GM21717 (cell line): ENCODE measurements at regions not wholly inside any gene's neighbourhood (a gene's known extent, or its start where the extent isn't known, plus 50 kb on each side); places are given as distances from the start of the nearest gene placed in this dataset.

Experiments
- ATAC-seq: cut with Tn5 transposase; IDR thresholded peaks from one replicate; pipeline ENCODE4 v1.9.1; 2021; ENCODE audit warnings: mild to moderate bottlenecking, moderate library complexity; ENCODE audit not compliant: unreplicated experiment

DNA sequence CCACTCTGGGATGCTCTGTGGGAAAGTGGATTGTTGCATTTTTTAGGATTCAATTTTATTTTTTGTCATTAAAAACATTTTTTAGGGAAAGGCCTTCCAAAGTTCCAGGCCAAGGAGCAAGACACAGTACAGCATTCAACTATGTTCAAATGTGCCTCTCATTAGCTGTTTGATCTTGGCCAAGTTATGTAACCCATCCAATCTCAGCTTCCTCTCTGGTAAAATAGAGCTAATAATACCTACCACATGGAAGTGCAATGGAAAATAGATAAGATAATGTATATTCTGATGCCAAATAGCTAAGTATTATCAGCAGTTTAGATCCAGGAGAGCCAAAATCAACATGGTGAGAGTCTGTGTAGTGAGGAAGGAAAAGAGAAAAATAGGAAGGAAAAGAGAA, 220.3 kb upstream of the SESN3 start:
- ATAC-seq, result no peak

DNA sequence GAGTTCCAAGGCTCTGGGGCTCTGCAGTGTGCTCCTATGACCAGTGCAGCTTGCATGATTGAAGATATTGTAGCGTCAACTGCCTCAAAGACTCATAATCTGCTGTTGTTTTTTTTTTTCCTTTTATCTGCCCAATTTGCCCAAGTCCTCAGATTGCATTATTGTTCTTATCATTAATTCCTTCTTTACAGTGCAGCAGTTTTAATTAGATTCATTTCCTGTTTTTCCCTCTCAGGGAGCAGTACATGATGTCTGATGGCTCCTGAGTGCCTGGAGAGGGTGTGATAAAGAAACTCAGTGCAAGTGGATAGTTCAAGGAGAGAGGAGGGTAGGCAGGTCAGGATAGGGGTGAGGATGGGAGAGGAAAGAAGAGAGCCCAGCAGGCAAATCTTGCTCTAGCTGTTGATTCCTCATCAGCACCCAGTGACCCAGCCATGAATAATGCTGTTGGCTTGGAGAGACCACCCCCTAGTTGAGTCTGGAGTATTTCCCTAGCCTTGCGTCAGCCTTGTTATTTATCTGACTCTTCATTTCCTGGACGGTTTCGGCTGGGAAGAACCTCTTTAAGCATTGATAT, 219.6 kb upstream of the SESN3 start:
- no peak for ATAC-seq

DNA sequence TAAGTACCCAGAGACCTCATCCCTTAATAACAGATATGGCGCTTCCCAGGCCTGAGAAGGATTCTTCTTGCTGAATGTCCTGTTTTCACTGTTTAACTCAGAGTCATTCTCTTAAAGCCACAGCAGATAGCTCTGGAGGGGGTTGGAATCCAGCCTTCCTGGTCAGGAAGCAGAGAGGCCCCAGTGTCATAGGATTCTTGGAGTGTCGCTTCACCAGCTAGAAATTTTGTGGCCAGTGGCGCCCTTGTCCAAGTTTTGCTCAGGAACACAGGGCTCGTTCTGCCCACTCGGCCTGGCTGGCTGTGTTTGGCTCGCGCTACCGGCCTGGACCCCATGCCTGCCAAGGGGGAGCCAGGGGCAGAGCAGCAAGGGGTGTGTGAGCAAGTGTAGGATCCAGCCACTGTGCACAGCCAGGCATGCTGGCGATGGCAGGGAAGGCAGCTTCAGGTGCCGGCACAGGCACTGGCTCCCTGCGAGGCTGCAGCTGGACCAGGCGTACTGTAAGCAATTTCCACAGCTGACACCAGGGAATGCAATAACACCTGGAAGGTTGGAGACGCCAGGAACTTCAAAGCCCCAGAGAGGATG, 214.8 kb upstream of the SESN3 start:
- ATAC-seq, result no peak

DNA sequence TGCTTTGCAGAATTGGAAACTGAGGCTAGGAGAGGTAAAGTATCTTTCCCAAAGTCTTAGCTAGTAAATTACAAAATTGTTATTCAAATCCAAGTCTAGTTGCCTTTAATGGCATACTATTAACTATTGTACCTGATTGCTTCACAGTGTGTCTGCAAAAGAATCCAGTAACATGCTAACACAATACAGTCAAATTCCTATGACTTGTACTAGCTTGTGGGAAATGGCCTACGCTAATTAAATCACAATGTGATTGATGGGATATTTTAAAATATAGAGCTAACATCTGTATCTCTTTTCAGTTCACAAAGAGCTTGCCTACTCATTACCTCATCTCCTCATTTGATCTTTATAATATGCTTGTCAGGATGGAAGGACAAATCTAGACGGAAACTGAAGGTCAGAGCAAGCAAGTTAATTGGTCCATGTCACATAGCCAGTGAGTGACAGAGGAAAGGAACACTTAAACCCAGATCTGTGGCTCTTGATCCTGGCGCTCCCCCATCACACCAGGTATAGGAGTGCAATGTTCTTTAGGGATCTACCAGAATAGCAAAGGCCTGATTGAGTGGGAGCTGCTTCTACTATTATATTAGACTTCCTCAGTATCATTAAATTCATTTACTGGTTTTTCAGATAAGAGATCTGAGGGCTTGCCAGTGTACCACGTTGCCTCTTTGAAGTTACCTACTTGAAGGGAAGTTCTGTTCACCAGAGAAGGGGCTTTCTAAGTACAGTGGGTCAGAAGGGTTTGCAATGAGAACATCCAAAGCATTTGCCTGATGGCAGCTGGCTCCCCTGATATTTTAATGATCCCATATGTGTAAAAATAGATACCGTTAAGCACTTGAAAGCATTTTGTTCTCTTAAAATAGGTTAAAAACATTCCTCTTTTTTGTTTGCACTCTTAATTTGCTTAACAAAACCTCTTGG, 213.6 kb upstream of the SESN3 start:
- ATAC-seq, result no peak

GRCh38 chr11:95443386-95443785, 212.4 kb upstream of the SESN3 start:
- peak; percentile 47 for ATAC-seq

DNA sequence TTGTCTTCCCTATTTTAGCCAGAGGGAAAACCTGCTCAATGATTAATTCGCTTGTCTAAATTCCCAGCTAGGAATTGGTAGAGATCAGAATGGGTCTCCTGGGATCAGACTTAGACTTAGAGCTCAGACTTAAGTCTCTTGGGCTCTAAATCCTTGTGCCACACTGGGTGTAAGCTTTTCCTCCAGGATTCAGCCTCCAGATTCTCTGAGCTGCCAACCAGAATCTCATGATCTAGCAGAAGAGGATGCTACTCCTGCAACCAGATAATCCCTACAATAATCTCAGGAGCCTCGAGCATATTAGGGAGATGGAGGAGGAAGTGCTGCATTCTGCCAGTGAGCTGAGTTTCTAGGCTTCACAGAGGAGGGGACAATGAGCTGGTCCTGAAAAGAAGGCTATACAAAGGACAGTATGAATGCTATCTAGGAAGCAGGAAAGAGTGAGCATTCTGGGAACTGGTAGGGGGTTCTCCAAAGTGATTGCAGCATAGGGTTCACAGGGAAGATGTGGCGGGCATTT, 211.6 kb upstream of the SESN3 start:
- no peak for ATAC-seq

DNA sequence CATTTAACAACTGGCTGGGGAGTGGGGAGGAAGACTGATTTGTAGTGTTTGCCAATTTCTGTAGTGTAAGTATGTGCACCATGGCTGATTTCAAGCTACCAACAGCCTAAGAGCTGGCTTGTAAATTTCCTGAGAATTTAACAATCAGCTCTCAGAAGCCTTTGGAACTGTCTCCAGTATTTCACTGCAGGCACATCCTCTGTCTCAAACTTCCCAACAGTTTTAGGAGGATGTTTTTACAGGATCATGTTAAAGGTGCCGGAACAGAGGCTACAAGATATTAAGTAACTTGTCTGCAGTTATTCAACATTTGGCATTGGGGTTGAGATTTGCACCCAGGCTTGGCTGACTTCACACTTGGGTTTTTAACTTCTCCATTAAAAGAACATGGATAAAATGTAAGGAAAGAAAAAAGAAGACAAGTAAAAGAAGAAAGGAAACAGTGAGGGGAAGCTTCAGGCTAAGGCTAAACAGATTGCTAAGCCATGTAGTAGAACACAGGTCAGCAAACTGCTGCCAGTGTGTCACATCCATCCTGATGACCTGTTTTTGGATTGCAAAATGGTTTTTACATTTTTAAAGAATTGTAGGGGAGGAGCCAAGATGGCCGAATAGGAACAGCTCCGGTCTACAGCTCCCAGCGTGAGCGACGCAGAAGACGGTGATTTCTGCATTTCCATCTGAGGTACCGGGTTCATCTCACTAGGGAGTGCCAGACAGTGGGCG, 204.8 kb upstream of the SESN3 start:
- no peak for ATAC-seq

DNA sequence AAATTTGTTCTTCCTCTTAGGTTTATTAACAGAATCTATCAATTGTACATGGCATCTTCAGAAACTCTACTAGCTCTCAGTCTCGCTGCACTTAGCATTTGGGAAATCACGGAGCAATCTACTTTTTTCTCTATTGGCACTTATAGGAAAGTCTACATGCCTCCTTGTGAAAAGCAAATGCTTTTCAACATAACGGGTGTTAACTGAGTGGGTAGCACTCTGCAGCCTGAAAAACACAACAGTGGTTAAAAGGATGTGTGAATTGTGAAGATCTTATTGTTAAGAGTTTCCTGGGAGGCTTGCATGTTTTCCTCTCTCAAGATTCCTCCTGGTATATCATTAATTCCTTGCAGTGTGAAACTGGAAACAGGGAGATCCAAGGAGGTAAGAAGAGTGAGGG, 204.2 kb upstream of the SESN3 start:
- ATAC-seq, result no peak

- no peak for ATAC-seq
Measured at GRCh38 chr11:95434489-95435057, 203.6 kb upstream of the SESN3 start.

GRCh38 chr11:95434009-95434408, 203.0 kb upstream of the SESN3 start:
- ATAC-seq, result no peak

DNA sequence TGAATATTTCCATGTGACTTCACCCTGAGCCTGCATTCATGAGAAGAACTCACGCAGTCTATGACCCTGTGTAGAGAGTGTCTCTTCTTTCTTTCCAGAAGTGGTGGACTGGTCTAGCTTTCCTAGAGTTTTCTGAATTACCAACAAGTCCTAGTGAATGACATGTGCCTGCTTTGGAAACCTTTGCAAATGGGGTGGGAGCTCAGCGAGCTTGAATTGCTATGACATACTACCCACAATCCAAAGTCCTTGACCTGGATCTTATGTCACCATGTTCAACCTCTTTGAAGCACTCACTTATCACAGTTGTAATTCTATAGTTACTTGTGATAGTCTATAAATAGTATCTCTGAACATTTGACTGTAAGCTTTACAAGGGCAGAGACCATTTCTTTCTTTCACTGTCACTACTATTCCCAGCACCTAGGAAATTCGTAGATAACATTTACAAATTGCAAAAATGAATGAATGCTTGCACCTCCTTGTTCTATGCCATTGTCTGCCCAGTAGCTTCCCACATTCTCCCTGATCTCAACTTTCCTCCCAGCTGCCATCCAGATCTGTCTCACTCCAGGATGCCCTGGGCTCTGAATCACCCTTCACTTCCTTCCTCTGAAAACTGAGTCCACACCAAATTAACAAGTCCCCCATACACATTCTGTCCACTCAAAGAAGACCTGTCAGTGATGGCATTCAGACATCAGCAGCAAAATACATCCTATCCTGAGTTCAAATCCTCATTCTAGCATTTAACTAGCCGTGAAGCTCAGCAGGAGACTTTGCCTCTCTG, 201.9 kb upstream of the SESN3 start:
- no peak for ATAC-seq

DNA sequence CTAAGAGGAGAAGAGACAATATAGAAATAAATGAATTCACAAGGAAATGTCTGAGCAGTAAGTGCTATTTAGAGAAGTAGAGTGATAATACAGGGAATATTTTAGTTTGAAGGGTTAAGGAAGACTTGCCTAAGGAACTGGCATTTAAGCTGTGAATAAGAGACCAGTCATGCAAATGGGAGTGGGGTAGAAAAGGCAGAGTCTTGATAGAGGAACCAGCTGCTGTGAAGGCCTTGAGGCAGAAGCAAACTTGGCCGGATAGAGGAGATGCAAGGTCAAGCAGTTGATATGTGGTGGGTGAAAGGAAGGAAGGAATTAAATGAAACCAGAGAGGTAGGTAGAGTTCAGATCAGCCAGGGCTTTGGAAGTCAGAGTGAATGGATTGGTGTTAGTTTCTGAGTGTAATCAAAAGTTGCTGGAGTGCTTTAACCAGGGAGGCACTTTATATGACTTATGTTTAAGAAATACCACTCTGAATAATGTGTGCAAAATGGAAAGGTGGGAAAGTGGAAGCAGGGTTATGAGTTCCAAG, 198.4 kb upstream of the SESN3 start:
- no peak for ATAC-seq

DNA sequence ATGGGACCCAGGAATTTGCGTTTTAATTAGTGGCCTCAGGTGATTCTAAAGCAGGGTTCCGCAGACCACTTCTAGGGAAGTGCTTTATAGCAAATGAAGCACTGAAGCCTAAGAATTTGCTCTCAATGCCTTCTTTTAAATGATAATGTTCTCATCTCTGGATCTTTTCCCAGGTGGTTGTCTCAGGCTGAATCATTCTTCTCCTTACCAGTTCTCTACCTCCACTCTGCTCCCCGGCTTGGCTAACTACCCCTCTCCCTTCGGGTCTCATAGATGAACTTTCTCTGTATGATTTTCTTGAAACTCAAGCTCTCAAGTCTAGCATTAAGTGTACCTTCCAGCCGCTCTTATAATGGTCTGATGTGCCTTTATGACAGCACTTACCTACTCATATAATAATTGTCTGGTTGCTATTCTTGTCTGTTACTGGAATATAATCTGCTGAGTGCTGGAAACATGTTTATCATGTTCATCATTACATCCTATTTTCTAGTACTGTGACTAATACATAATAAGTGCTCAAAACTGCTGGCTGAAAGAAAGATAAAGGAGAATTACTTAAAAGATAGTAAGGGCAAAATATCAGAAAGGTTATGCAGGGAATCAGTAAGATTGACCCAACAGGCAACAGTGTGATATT, 195.9 kb upstream of the SESN3 start:
- ATAC-seq, result no peak

- ATAC-seq, result no peak
Measured at GRCh38 chr11:95419915-95420314, 188.9 kb upstream of the SESN3 start.

DNA sequence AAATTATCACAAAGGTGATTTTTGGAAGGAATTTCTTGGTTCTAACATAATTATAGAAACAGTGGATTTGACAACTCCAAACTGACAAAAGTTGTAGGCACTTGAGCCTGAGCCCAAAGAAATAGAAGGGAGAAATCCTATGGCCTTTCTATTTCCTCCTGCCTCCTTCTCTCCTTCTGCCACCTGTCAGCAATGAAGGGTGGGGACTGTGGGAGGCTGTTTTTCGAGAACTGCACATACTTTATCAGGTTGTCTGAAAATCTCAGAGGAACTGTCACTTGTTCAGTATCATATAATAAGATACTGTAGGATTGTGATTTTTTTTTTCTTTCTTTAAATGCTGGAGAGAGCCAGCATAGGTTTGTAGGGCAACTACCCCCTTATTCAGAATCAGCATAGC, 187.9 kb upstream of the SESN3 start:
- no peak for ATAC-seq

DNA sequence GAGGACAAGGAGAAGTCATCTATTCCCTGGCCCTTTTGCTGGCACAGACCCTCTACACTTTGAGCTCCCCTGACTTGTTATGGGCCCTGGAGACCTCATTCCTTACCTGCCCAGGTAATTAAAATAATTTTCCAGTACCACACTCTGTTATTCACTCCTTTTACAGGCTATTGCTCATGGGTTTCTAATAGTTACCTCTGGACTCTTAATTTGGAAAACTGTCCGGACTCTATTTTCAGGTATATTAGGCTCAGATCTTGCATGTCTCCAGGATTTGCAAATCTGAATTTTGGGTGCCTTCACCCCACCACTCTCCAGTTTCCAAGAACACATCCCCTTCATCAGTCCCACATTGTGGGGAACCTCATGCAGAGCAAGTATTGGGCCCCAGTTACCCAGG, 186.8 kb upstream of the SESN3 start:
- no peak for ATAC-seq

- no peak for ATAC-seq
Measured at GRCh38 chr11:95415837-95416304, 184.9 kb upstream of the SESN3 start.

- ATAC-seq, result no peak
Measured at GRCh38 chr11:95414217-95414616, 183.2 kb upstream of the SESN3 start.

GRCh38 chr11:95413761-95414160, 182.8 kb upstream of the SESN3 start:
- no peak for ATAC-seq
